K562 (cell line): ENCODE measurements at regions not wholly inside any gene's neighbourhood (a gene's known extent, or its start where the extent isn't known, plus 50 kb on each side); places are given as distances from the start of the nearest gene placed in this dataset.

Source experiments
- ATAC-seq: fragments of 200-7000 bp; cut with Tn5 transposase; 3 replicates; pipeline ENCODE4 v1.9.1; 2020; ENCODE audit warnings: moderate library complexity
- BruUV-seq: library from RNA; stranded (reverse); fragments of 400-500 nt; replicated peaks from 2 replicates; lab custom pipeline; 2021; lab: Mats Ljungman, UMichigan
- CTCF ChIA-PET: fragments of 300-600 bp; formaldehyde crosslinking; extraction: SDS; loops from one replicate; lab custom pipeline; 2021; ENCODE audit warnings: low intra/inter-chr PET ratio; lab: Yijun Ruan, JAX
- POLR2A ChIA-PET: fragments of 300-600, 350-650 bp; sonication (Branson Sonifier 250); formaldehyde crosslinking; extraction: SDS; loops from one replicate; lab custom pipeline; 2021; ENCODE audit warnings: antibody characterized with exemption, inconsistent platforms; lab: Yijun Ruan, JAX
- DNase-seq, 4 experiments: peaks; one replicate each; pipeline versions ENCODE4 v3.0.0 to v3.0.0-alpha.2; 2011 to 2018; ENCODE audit warnings: low spot score in 3 of 4, mixed read lengths in 3 of 4; ENCODE audit errors: extremely low read depth in 1 of 4
- FAIRE-seq: peaks from 2 replicates; lab custom pipeline; 2011; peaks lifted over from hg19 to GRCh38; lab: Jason Lieb, UNC
- H2AFZ ChIP-seq: 2 replicates; pipeline ENCODE4 v1.6.0; 2011; ENCODE audit warnings: low read depth, low read length, control low read depth, inconsistent platforms
- H3K27ac ChIP-seq: fragments of 200-600 bp; 3 replicates; pipeline ENCODE4 v1.8.0; 2011; ENCODE audit warnings: low read depth, mild to moderate bottlenecking, control low read depth, inconsistent platforms, low read length, moderate library complexity, mixed read lengths; ENCODE audit errors: extremely low read depth
- H3K27me3 ChIP-seq, 2 experiments: fragments of 300-600 bp in 1 of 2; 2 replicates in 1 of 2; 3 replicates in 1 of 2; pipeline versions ENCODE4 v1.6.0 to v1.8.0; 2011; ENCODE audit warnings: inconsistent platforms in 2 of 2, low read length in 2 of 2, mild to moderate bottlenecking in 1 of 2, mixed read lengths in 1 of 2, moderate library complexity in 1 of 2; ENCODE audit not compliant: control insufficient read depth in 2 of 2, insufficient read depth in 2 of 2
- H3K36me3 ChIP-seq: fragments of 300-600 bp; 3 replicates; pipeline ENCODE4 v1.8.0; 2011; ENCODE audit warnings: mild to moderate bottlenecking, low read length, inconsistent platforms; ENCODE audit not compliant: control insufficient read depth, insufficient read depth
- H3K4me1 ChIP-seq, 2 experiments: fragments of 200-600 bp in 1 of 2; replicated peaks in 1 of 2; 2 replicates in 1 of 2; 3 replicates in 1 of 2; pipeline versions ENCODE4 v1.5.1 to v1.8.0; 2011; ENCODE audit warnings: inconsistent platforms in 2 of 2, low read length in 2 of 2, mild to moderate bottlenecking in 1 of 2, mixed read lengths in 1 of 2, moderate library complexity in 1 of 2; ENCODE audit not compliant: control insufficient read depth in 2 of 2, insufficient read depth in 2 of 2
- H3K4me2 ChIP-seq: 2 replicates; pipeline ENCODE4 v1.6.1; 2011; ENCODE audit warnings: low read length, control low read depth, inconsistent platforms, mixed read lengths; ENCODE audit not compliant: insufficient read depth
- H3K4me3 ChIP-seq: fragments of 200-600 bp; sonication (generic), shearing (Covaris generic); 2 replicates; pipeline ENCODE4 v1.5.1; 2016; ENCODE audit warnings: control low read depth, inconsistent platforms
- H3K79me2 ChIP-seq: fragments of 200-600 bp; 3 replicates; pipeline ENCODE4 v1.8.0; 2011; ENCODE audit warnings: low read length, inconsistent platforms; ENCODE audit not compliant: control insufficient read depth, insufficient read depth
- H3K9ac ChIP-seq, 2 experiments: 2 replicates each; pipeline versions ENCODE4 v1.6.0 to v1.6.1; 2011; ENCODE audit warnings: low read depth in 2 of 2, low read length in 2 of 2, control low read depth in 1 of 2, inconsistent platforms in 1 of 2, mild to moderate bottlenecking in 1 of 2, mixed read lengths in 1 of 2; ENCODE audit not compliant: insufficient read depth in 1 of 2
- H3K9me1 ChIP-seq: one replicate; pipeline ENCODE4 v1.6.0; 2011; ENCODE audit warnings: inconsistent platforms, mild to moderate bottlenecking, low read length, moderate library complexity; ENCODE audit not compliant: control insufficient read depth, insufficient read depth
- H3K9me3 ChIP-seq: replicated peaks from 2 replicates; pipeline ENCODE4 v1.5.1; 2011; ENCODE audit warnings: low read depth, low read length, inconsistent platforms; ENCODE audit not compliant: control insufficient read depth, insufficient read depth
- H4K20me1 ChIP-seq: replicated peaks from 2 replicates; pipeline ENCODE4 v1.6.1; 2011; ENCODE audit warnings: low read length, inconsistent platforms, mixed read lengths; ENCODE audit not compliant: control insufficient read depth, insufficient read depth
- BACH1 ChIP-seq: fragments of 200-800 bp; sonication (Bioruptor generic); IDR thresholded peaks from 2 replicates; pipeline ENCODE4 v1.6.1; 2016; ENCODE audit warnings: missing genetic modification characterization, missing compliant biosample characterization
- BHLHE40 ChIP-seq: IDR thresholded peaks from 2 replicates; pipeline ENCODE4 v1.6.1; 2011; ENCODE audit warnings: low read length, improper control_type of control experiment
- BRD4 ChIP-seq: fragments of 200-600 bp; sonication (generic); IDR thresholded peaks from 2 replicates; pipeline ENCODE4 v1.6.1; 2017; ENCODE audit warnings: inconsistent platforms
- E2F6 ChIP-seq, 2 experiments: IDR thresholded peaks; 2 replicates each; pipeline ENCODE4 v1.6.1; 2011; ENCODE audit warnings: borderline replicate concordance in 1 of 2, control low read depth in 1 of 2, low read depth in 1 of 2, low read length in 1 of 2, mild to moderate bottlenecking in 1 of 2, mixed read lengths in 1 of 2, moderate library complexity in 1 of 2; ENCODE audit not compliant: insufficient read depth in 1 of 2, insufficient read length in 1 of 2, poor library complexity in 1 of 2, severe bottlenecking in 1 of 2; ENCODE audit errors: extremely low read depth in 1 of 2
- HMBOX1 ChIP-seq: sonication (generic); IDR thresholded peaks from 2 replicates; pipeline ENCODE4 v1.6.1; 2016
- IRF9 ChIP-seq: fragments of 450-650 bp; IDR thresholded peaks from 2 replicates; pipeline ENCODE4 v1.6.1; 2016; ENCODE audit warnings: missing biosample characterization, missing genetic modification characterization
- MAFF ChIP-seq: IDR thresholded peaks from 2 replicates; pipeline ENCODE4 v1.6.1; 2012; ENCODE audit warnings: low read length, improper control_type of control experiment
- MYC ChIP-seq, 2 experiments: fragments of 250-450 bp in 1 of 2; sonication (Bioruptor Pico) in 1 of 2; IDR thresholded peaks; 2 replicates each; pipeline versions ENCODE4 v1.5.1 to v1.6.1; 2012 to 2021; ENCODE audit warnings: low read depth in 2 of 2, borderline replicate concordance in 1 of 2, improper control_type of control experiment in 1 of 2, low read length in 1 of 2, mild to moderate bottlenecking in 1 of 2, moderate library complexity in 1 of 2
- RBBP5 ChIP-seq: fragments of 200-600 bp; sonication (generic); IDR thresholded peaks from 2 replicates; pipeline ENCODE4 v1.6.1; 2012; ENCODE audit warnings: borderline replicate concordance, mild to moderate bottlenecking, low read length, control low read depth, inconsistent platforms; ENCODE audit not compliant: insufficient read depth, poor library complexity, severe bottlenecking
- TCF7L2 ChIP-seq: fragments of 150-350 bp; IDR thresholded peaks from 2 replicates; pipeline ENCODE4 v1.6.1; 2016; ENCODE audit warnings: low read depth, mild to moderate bottlenecking, low read length, moderate library complexity
- TRIM28 ChIP-seq: fragments of 450-650 bp; IDR thresholded peaks from 2 replicates; pipeline ENCODE4 v1.6.1; 2017
- ZBTB5 ChIP-seq: fragments of 450-650 bp; IDR thresholded peaks from 2 replicates; pipeline ENCODE4 v1.6.1; 2017; ENCODE audit warnings: antibody characterized with exemption
- ZNF143 ChIP-seq: sonication (generic); formaldehyde crosslinking; IDR thresholded peaks from 2 replicates; pipeline ENCODE4 v1.9.0; 2022; ENCODE audit warnings: mild to moderate bottlenecking, missing genetic modification reagents
- ZNF512 ChIP-seq: IDR thresholded peaks from 2 replicates; pipeline ENCODE4 v1.6.1; 2016; ENCODE audit warnings: missing genetic modification characterization, missing compliant biosample characterization
- ZNF77 ChIP-seq: fragments of 250-450 bp; sonication (Bioruptor Pico); IDR thresholded peaks from 2 replicates; pipeline ENCODE4 v1.5.0; 2020
- WGBS: fragments of 100-300 bp; shearing (Covaris generic); methylation state at CpG from one replicate; pipeline ENCODE4 v1.1.6; 2016; ENCODE audit warnings: low coverage, mixed read lengths; ENCODE audit not compliant: insufficient coverage; ENCODE audit errors: missing lambda C conversion rate; 5-methylcytosine and 5-hydroxymethylcytosine counted together
- in situ Hi-C: fragments of 300-500 bp; cut with MboI; formaldehyde crosslinking; loops from 4 replicates; pipeline ENCODE4 v1.15.0; 2018; ENCODE audit warnings: inconsistent platforms, mixed read lengths
- intact Hi-C: fragments of 100-400 bp; cut with micrococcal nuclease; formaldehyde crosslinking; loops from 2 replicates; pipeline ENCODE4 v1.14.2; 2022

GRCh38 chr4:53659112-53659511 is 67.8 kb upstream of the LNX1 start:
- H4K20me1 ChIP-seq, result no peaks in the 10 kb centered on the region
- H3K9me1 ChIP-seq, result no peaks in the 10 kb centered on the region
- ChIA-PET POLR2A (interaction anchor here (1.2 kb wide), 1 partner anchor 8 kb away, joined by 3 read pairs; no protein-coding TSS in a partner anchor), CTCF (no interaction called here)
- WGBS, result 1% methylated on average over 5 of the region's 5 CpGs
- peaks cover 0 to 11% of the 10 kb centered on the region in 2 experiments; a peak in 2 of 5 replicates for H3K27me3 ChIP-seq
- no peak overlapping the region for H3K4me3 ChIP-seq
- no peaks in the 10 kb centered on the region for H3K36me3 ChIP-seq
- FAIRE-seq (no peak), DNase-seq (no peak), ATAC-seq (no peak)
- H3K27ac ChIP-seq, result no peak overlapping the region
- no peaks in the 10 kb centered on the region for H3K4me1 ChIP-seq
- H3K4me2 ChIP-seq, result no peak overlapping the region
- intact Hi-C loops (loop anchor here (10.0 kb wide), 1 partner anchor 644 kb away; no protein-coding TSS in a partner anchor), in situ Hi-C loops (no loop called here)
- no peak overlapping the region for H2AFZ ChIP-seq
- no TSS peak for BruUV-seq
- no peaks in the 10 kb centered on the region for H3K9me3 ChIP-seq
- no peaks in the 10 kb centered on the region for H3K79me2 ChIP-seq
- H3K9ac ChIP-seq, result no peak overlapping the region
- TF ChIP-seq ZNF512 (tag) (no peak), TCF7L2 (no peak), HMBOX1 (no peak), BHLHE40 (no peak), ZNF77 (CRISPR knock-in tag) (no peak), TRIM28 (no peak), MAFF (no peak), IRF9 (tag) (no peak), ZNF143 (CRISPR knock-in tag) (no peak), BRD4 (no peak), RBBP5 (no peak), E2F6 (IDR thresholded peaks at IDR 0.05; ENCODE audit: borderline replicate concordance in 1 of 2, extremely low read depth in 1 of 2, insufficient read depth in 1 of 2, insufficient read length in 1 of 2, low read depth in 1 of 2, low read length in 1 of 2, poor library complexity in 1 of 2, severe bottlenecking in 1 of 2) (no peak), ZBTB5 (no peak), MYC (IDR thresholded peaks at IDR 0.05; ENCODE audit: low read depth, low read length) (no peak), MYC (CRISPR knock-in tag; IDR thresholded peaks at IDR 0.05; ENCODE audit: borderline replicate concordance, low read depth) (no peak), BACH1 (tag) (no peak)
